HK-2 (cell line): ENCODE measurements at regions not wholly inside any gene's neighbourhood (a gene's known extent, or its start where the extent isn't known, plus 50 kb on each side); places are given as distances from the start of the nearest gene placed in this dataset.
"Not testable (repeated sequence)": the region's sequence is repeated elsewhere in the genome, so short reads cannot be mapped to it uniquely, and the experiment has no call there.

ENCODE experiments used
- DNase-seq: peaks from one replicate; pipeline ENCODE4 v3.0.0-alpha.2; 2018; ENCODE audit not compliant: unreplicated experiment

DNA sequence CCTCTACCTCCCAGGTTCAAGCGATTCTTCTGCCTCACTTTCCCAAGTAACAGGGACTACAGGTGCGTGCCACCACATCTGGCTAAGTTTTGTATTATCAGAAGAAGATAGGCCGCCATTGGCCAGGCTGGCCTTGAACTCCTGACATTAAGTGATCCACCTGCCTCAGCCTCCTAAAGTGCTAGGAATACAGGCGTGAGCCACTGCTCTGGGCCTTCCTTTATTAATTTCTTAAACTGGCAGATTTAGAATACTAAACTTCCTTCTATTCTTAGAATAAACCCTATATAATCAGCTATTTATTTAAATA is 86.6 kb downstream of the HFE start:
- DNase-seq: no peak

- DNase-seq: no peak
Measured at GRCh38 chr6:26175033-26175427, 87.8 kb downstream of the HFE start.

DNA sequence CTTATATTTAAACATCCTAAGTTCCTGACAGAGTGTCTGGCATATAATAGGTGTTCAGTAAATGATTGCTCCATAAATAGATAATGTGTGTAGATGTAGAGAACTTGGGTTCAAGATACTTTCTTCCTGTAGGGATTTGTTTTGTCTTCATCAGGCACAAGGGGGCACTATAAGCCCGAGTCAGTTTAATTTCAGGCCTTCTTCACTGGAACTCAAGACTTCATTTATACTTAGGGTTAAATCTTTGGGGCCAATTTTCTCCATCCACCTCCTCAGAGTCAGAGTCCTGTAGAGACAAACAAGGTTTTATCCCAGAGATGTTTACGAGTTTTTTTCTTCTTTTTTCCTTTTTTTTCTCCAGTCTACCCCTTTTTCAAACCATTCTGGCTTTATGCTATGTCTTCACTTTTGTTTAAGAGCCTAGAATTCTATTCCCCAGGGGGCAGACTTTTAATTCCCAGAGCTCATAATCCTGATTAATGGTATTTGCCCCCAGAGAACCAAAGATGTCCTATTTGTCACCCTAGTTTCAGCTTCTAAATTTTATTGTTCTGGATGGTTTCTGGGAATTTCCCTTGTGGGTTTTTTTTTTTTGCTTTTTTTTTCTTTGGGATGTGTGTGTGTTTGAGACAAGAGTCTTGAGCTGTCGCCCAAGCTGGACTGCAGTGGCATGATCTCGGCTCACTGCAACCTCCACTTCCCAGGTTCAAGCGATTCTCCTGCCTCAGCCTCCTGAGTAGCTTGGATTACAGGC is 88.4 kb downstream of the HFE start:
- no peak for DNase-seq

- no peak for DNase-seq
Measured at GRCh38 chr6:26179675-26180074, 92.4 kb downstream of the HFE start.

DNA sequence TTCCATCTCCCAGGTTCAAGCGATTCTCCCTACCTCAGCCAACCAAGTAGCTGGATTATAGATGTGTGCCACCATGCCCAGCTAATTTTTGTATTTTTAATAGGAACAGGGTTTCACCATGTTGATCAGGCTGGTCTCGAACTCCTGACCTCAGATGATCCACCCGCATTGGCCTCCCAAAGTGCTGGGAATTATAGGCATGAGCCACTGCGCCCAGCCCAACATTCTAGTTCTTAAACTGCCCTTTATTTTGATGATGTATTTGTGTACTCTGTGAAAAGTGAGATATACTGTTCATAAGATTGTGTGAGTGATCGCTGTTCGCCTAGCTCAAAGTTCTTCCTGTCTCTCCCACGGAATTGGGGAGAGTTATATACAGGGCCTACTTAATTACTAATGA is 93.1 kb downstream of the HFE start:
- no peak for DNase-seq

GRCh38 chr6:26183237-26183580 is 96.0 kb downstream of the HFE start:
- no peak for DNase-seq

DNA sequence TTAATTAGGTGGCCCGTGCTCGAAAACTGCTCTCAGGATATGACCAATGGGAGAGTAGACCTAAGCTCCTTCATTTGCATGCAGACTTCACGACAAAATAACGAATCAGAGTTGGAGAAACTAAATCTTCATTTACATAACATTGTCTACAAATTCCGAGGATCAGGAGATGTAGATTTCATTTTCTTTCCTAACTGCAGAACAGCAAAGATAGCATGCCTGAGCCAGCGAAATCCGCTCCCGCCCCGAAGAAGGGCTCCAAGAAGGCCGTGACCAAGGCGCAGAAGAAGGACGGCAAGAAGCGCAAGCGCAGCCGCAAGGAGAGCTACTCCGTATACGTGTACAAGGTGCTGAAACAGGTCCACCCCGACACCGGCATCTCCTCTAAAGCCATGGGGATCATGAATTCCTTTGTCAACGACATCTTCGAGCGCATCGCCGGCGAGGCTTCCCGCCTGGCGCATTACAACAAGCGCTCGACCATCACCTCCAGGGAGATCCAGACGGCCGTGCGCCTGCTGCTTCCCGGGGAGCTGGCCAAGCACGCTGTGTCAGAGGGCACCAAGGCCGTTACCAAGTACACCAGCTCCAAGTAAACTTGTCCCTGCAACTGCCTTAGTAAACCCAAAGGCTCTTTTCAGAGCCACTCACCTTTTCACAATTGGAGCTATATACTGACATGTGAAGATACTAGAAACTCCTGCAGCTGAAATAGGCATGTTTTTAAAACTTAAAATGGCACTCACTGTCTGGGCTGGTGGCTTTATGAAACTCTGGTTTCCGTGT is 96.5 kb downstream of the HFE start:
- DNase-seq: peak; percentile 61

DNA sequence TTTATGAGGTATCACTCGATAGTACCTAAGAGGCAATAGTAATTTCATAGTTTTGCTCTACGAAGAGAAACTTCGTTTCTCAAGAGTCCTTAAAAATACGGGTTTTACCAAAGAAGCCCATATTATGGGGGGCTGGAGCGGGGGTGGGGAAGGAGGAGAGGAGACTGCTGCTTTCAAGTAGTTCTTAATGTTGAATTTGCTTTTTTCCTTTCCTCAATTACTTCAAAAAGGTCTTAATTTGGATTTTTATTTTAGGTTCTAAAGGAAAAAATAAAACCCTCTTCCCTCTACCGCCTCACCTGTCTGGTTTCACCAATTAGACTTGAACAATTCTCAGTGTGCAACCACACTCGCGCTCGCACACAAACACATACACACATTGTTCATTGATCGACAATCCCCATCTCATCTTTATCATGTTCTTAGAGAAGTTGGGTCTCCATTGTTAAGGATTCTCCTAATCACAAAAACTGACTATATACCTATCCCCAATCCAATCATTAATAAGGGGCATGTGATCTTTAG is 97.2 kb downstream of the HFE start:
- no peak for DNase-seq

DNA sequence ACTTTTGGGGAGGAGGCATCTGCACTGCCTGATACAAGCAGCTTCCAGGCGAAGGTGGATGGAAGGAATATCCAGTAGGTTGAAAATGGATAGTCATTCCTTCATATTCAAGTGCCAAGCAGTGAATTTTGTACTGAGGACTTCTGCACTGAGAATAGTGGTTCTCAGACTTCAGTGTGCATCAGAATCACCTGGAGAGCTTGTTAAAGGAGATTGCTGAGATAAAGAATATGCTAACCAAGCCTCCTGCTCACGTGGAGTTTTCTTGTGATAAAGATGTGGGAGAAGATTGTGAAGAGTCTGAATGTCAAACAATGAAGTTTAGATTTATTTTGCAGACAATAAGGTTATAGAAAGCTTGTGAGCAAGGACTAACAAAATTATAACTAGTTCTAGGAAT is 97.8 kb downstream of the HFE start:
- DNase-seq: no peak

DNA sequence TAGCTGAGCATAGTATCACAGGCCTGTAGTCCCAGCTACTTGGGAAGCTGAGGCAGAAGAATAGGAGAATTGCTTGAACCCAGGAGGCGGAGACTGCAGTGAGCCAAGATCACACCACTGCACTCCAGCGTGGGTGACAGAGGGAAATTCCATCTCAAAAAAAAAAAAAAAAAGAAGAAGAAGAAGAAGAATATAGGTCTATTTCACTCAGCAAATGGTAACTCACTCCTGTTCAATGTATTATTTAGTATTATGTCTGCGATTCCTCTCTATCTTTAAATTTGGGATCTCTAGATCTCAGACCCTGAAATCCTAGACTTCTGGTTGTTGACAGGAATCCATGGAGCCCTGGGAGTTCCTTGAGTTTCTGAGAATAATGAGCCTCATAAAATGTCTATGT is 98.6 kb downstream of the HFE start:
- DNase-seq: no peak

DNA sequence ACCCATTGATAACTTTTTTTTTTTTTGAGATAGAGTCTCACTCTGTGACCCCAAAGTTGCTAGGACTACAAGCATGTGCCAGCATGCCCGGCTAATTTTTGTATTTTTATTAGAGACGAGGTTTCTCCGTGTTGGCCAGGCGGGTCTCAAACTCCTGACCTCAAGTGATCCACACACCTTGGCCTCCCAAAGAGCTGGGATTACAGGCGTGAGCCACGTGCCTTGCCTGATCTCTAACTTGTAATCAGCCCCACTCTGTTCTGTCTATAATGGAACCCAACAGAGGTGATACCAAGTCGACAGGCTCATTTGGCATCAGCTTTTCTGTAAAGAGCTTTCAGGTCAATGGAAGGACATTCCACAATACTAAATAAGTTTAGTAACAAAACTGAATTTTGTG is 99.4 kb downstream of the HFE start:
- DNase-seq: no peak

DNA sequence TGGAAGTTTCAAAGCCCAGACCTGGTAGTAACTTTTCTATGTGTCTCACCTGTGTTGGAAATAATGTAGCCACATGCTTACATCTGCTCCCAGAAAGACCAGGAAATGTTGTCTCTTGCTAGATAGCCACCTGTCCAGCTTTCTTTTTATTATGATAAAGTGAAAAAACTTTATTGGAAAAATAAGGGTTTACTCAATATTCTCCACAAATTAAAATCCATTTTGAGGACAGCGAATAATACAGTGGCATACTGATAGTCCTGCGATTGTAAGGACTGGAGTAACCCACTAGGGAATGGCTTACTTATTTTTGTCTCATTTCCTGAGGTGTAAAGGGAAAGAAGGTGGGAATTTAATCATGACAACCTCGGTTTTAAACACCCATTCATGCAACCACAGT is 100.1 kb downstream of the HFE start:
- DNase-seq: no peak

- peak; percentile 32 for DNase-seq
Measured at GRCh38 chr6:26187981-26188635, 100.9 kb downstream of the HFE start.

- not testable (repeated sequence) for DNase-seq
Measured at GRCh38 chr6:26191512-26191911, 104.3 kb downstream of the HFE start.

DNA sequence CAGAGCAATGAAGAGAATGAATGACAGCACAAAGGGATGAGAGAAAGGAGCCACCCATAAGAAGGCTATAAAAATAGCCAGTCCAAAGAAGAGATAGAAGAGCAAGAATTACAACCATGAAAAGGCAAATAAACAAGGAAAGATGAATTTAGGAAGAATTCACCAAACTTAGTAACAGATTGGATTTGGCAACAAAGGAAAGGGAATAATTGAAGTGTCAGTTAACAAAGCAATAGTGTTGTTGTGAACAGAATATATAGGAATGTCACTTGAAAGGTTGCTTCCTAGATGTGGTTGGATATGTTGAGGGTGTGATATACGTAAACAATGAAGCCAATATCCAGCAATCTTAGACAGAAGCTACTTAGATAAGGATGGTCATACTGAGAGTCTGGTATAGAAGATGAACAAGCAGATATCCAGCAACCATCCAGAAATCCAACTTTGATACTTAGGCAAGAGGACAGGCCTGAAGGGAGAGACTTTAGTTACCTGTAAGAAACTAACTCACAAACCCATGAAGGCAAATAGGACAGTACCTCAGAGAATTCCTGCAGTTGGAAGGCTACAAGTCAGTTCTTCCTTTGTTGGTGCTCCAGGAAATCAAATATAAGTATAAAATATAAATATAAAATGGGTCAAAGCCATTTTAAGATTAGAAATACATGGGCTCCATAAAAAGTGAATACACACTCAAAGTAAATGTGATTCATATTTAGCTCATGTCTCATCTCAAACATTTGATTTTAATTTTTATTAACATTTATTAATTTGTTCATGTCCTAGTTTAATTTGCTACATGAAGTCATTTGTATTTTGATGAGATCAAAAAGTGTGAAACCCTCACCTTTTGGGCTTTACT is 106.5 kb downstream of the HFE start:
- no peak for DNase-seq

DNA sequence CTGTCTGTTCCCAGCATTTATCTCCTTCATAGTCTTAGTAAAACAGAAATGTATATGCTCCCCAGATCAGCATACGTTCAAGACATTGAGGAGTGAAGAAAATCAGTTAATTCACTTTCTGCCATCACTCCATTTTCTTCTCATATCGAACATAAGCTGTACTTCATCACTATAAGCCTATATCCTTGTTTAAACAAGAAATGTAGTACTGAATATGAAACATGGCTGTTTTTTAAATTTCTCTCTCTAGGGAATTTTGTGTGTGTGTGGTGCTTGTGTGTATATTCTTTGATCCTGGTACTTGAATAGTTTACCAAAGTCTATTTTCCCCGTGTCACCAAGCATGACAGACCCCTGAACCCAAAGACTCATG is 107.1 kb downstream of the HFE start:
- no peak for DNase-seq

DNA sequence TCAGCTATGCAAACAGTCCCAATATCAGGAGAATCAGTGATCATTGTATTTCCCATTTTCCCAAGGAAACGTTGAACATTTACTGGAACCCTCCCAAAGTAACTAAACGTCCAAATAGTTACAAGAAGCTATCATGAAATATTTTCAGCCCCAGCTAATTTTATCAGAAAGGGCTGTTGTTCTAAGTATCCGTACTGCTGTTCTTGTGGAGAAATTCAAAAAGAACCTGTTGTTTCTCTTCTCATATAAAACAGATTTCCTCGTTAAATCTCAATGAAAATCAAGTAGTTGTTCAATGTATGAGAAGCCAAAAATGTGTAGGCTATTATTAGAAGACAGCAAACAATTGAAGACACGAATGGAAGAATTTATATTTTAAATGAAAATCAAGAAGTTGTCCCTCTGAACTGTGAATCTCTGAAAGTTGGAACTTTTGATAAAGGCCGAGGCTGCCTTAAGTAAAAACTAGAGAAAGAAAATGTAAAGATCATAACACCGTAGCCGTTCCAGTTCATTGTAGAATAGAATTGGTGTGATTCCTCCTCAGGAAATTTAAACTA is 107.7 kb downstream of the HFE start:
- no peak for DNase-seq

DNA sequence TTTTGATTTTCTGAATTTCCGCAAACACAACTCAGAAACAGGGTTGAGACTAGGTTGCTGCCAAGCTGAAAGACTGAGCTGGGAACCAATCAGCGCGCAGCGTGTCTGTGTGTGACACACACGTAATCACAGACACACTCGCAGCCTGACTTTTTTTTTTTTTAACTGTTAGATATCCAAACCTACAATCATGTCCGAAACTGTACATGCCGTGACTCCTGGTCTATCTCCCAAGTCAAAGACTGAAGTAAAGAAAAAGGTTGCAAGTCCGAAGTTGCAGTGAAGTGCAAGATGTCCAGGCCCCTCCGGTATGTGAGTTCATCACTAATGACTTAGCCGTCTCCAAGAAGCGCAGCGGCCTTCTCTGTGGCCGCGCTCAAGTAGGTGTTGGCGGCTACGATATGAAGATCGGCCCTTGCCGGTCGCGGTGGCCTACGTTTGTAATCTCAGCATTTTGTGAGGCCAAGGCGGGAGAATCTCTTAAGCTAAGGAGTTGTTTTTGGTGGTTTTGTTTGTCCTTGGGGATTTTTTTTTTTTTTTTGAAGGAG is 108.2 kb downstream of the HFE start:
- DNase-seq: peak; percentile 81

DNA sequence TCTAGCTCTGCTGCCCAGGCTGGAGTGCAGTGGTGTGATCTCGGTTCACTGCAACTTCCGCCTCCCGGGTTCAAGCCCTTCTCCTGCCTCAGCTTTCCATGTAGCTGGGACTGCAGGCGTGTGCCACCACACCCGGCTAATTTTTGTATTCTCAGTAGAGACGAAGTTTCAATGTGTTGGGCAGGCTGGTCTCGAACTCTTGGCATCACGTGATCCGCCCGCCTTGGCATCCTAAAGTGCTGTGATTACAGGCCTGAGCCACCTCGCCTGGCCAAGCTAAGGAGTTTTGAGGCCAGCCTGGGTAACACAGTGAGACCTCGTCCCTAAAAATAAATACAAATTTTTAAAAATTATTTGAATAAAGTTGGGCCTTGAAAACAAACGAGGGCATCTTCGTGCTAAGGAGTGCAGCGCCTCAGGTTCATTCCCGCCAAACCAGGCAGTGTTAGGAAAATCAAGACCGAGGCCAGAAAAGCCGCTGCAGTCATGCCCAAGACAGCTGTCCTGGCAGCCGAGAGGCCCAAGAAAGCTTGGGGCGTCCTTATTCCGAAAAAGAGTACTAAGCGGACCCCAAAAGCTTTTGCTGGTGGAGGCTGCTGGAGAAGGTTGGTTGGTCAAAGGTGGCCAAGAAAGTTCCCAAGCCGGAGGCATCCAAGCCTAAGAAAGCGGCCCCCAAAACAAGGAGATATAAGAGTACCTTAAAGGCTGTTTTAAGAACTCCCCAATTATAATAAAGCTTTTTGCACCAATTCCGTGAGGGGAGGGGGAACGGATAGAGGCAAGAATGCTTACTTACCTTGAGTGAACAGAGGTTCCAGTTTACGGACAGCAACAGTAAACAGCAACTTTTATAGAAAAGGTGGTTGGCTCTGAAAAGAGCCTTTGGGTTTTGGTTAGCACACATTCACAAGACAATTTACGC is 109.0 kb downstream of the HFE start:
- peak; percentile 61 for DNase-seq
